ENCODE measurements at regions not wholly inside any gene's neighbourhood (a gene's known extent, or its start where the extent isn't known, plus 50 kb on each side); places are given as distances from the start of the nearest gene placed in this dataset.

DNA sequence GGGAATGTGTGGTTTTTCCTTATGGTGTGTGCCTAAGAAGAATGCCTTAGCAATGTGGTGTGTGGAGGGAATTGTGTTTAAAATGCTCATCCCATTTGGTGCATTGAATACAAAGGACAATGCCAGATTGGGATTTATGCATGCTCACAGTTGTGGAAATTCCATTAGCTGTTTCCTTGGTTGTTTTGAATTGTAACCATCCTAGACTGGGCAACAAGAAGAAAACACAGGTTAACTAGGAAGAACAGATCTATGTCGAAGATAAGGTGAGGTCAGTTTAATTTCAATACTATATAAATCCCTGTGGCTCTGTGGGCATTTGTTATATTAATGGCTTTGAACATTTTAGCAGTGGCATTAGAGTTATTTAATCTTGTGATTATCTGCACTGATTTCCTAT, 266.8 kb downstream of the MAT2B start:
- Histone ChIP-seq H3K9me2 (ENCODE audit: insufficient read depth, low read length) (no peaks in the 10 kb centered on the region), H4K20me1 (ENCODE audit: insufficient read depth) (no peaks in the 10 kb centered on the region), H3K27me3 (ENCODE audit: insufficient read depth, low read depth, low read length) (no peaks in the 10 kb centered on the region), H2AFZ (ENCODE audit: low read depth, low read length) (no peak overlapping the region), H3K27ac (ENCODE audit: low read length) (no peak overlapping the region), H3K9ac (ENCODE audit: low read length) (no peak overlapping the region), H3K79me2 (replicated peaks; ENCODE audit: insufficient read depth, low read length) (no peaks in the 10 kb centered on the region), H3K4me3 (ENCODE audit: low read length) (no peak overlapping the region), H3K36me3 (ENCODE audit: insufficient read depth, low read length) (no peaks in the 10 kb centered on the region), H3K4me2 (ENCODE audit: low read length) (no peak overlapping the region), H3F3A (ENCODE audit: insufficient read depth, low read length, poor library complexity, severe bottlenecking) (no peaks in the 10 kb centered on the region), H3K9me3 (ENCODE audit: low read length) (no peaks in the 10 kb centered on the region)
- TF ChIP-seq RAD21 (conservative IDR thresholded peaks at IDR 0.05) (no peak), CTCF (IDR thresholded peaks at IDR 0.05; ENCODE audit: poor library complexity, severe bottlenecking) (no peak), MXI1 (conservative IDR thresholded peaks at IDR 0.05; ENCODE audit: poor library complexity, severe bottlenecking) (no peak), EP300 (conservative IDR thresholded peaks at IDR 0.05; ENCODE audit: poor library complexity, severe bottlenecking) (no peak)

GRCh38 chr5:163772644-163773043, 267.2 kb downstream of the MAT2B start:
- Histone ChIP-seq H3K36me3 (ENCODE audit: insufficient read depth, low read length) (no peaks in the 10 kb centered on the region), H3K9me2 (ENCODE audit: insufficient read depth, low read length) (no peaks in the 10 kb centered on the region), H3K9ac (ENCODE audit: low read length) (no peak overlapping the region), H3K4me3 (ENCODE audit: low read length) (no peak overlapping the region), H4K20me1 (ENCODE audit: insufficient read depth) (no peaks in the 10 kb centered on the region), H3K27me3 (ENCODE audit: insufficient read depth, low read depth, low read length) (no peaks in the 10 kb centered on the region), H3K9me3 (ENCODE audit: low read length) (no peaks in the 10 kb centered on the region), H3K4me2 (ENCODE audit: low read length) (no peak overlapping the region), H3K79me2 (replicated peaks; ENCODE audit: insufficient read depth, low read length) (no peaks in the 10 kb centered on the region), H3F3A (ENCODE audit: insufficient read depth, low read length, poor library complexity, severe bottlenecking) (no peaks in the 10 kb centered on the region), H2AFZ (ENCODE audit: low read depth, low read length) (no peak overlapping the region), H3K27ac (ENCODE audit: low read length) (no peak overlapping the region)
- TF ChIP-seq, protein P1, sequence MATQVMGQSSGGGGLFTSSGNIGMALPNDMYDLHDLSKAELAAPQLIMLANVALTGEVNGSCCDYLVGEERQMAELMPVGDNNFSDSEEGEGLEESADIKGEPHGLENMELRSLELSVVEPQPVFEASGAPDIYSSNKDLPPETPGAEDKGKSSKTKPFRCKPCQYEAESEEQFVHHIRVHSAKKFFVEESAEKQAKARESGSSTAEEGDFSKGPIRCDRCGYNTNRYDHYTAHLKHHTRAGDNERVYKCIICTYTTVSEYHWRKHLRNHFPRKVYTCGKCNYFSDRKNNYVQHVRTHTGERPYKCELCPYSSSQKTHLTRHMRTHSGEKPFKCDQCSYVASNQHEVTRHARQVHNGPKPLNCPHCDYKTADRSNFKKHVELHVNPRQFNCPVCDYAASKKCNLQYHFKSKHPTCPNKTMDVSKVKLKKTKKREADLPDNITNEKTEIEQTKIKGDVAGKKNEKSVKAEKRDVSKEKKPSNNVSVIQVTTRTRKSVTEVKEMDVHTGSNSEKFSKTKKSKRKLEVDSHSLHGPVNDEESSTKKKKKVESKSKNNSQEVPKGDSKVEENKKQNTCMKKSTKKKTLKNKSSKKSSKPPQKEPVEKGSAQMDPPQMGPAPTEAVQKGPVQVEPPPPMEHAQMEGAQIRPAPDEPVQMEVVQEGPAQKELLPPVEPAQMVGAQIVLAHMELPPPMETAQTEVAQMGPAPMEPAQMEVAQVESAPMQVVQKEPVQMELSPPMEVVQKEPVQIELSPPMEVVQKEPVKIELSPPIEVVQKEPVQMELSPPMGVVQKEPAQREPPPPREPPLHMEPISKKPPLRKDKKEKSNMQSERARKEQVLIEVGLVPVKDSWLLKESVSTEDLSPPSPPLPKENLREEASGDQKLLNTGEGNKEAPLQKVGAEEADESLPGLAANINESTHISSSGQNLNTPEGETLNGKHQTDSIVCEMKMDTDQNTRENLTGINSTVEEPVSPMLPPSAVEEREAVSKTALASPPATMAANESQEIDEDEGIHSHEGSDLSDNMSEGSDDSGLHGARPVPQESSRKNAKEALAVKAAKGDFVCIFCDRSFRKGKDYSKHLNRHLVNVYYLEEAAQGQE (IDR thresholded peaks at IDR 0.05; ENCODE audit: borderline replicate concordance): no peak
- no peak for TF ChIP-seq SMC3 (conservative IDR thresholded peaks at IDR 0.05; ENCODE audit: poor library complexity)
- TF ChIP-seq TAF1 (IDR thresholded peaks at IDR 0.05; ENCODE audit: low read depth): no peak
- TF ChIP-seq POLR2AphosphoS5 (IDR thresholded peaks at IDR 0.05): no peak
- TF ChIP-seq EZH2 (IDR thresholded peaks at IDR 0.05; ENCODE audit: borderline replicate concordance, insufficient read depth, low read length, poor library complexity, severe bottlenecking): no peak
- TF ChIP-seq EP300 (conservative IDR thresholded peaks at IDR 0.05; ENCODE audit: poor library complexity, severe bottlenecking): no peak
- no peak for TF ChIP-seq RAD21 (conservative IDR thresholded peaks at IDR 0.05)
- no peak for TF ChIP-seq CTCF (IDR thresholded peaks at IDR 0.05; ENCODE audit: poor library complexity, severe bottlenecking)
